Stomach (tissue), 4 donors: ENCODE measurements at regions not wholly inside any gene's neighbourhood (a gene's known extent, or its start where the extent isn't known, plus 50 kb on each side); places are given as distances from the start of the nearest gene placed in this dataset.

ENCODE experiments used
- CTCF ChIP-seq, 7 experiments: fragments of 450-650 bp in 4 of 7; fragments of 200-600 bp in 3 of 7; sonication (generic) in 3 of 7; IDR thresholded peaks; one replicate each; pipeline ENCODE4 v1.5.1; 2016 to 2019; ENCODE audit warnings: antibody characterized with exemption in 7 of 7, control low read depth in 2 of 7, mild to moderate bottlenecking in 1 of 7
- EP300 ChIP-seq: sonication (generic); formaldehyde crosslinking; IDR thresholded peaks from one replicate; pipeline ENCODE4 v1.6.1; 2017; ENCODE audit warnings: antibody characterized with exemption

- no peak for TF ChIP-seq CTCF (IDR thresholded peaks at IDR 0.05)
- TF ChIP-seq EP300 = peak; percentile 77
Observed at GRCh38 chr12:124713436-124714082, 146.1 kb upstream of the NCOR2 start.
